Osteoblast (primary cell): ENCODE measurements at regions not wholly inside any gene's neighbourhood (a gene's known extent, or its start where the extent isn't known, plus 50 kb on each side); places are given as distances from the start of the nearest gene placed in this dataset.

Source experiments
- DNase-seq: peaks from one replicate; pipeline ENCODE4 v3.0.0; 2011; ENCODE audit warnings: low spot score, mixed read lengths; ENCODE audit not compliant: insufficient read length; ENCODE audit errors: missing footprints
- H2AFZ ChIP-seq: 2 replicates; pipeline ENCODE4 v1.6.0; 2011; ENCODE audit warnings: mild to moderate bottlenecking, low read length
- H3K27ac ChIP-seq: 2 replicates; pipeline ENCODE4 v1.5.1; 2011; ENCODE audit warnings: mild to moderate bottlenecking, low read depth, low read length, moderate library complexity
- H3K27me3 ChIP-seq: 2 replicates; pipeline ENCODE4 v1.6.0; 2012; ENCODE audit warnings: mild to moderate bottlenecking, control low read depth, inconsistent platforms, low read length, moderate library complexity; ENCODE audit not compliant: insufficient read depth
- H3K36me3 ChIP-seq: 2 replicates; pipeline ENCODE4 v1.5.1; 2011; ENCODE audit warnings: mild to moderate bottlenecking, low read length, control low read depth, moderate library complexity; ENCODE audit not compliant: insufficient read depth
- H3K4me1 ChIP-seq: 2 replicates; pipeline ENCODE4 v1.5.1; 2011; ENCODE audit warnings: mild to moderate bottlenecking, low read length, control low read depth, moderate library complexity; ENCODE audit not compliant: insufficient read depth
- H3K4me2 ChIP-seq: 2 replicates; pipeline ENCODE4 v1.6.0; 2011; ENCODE audit warnings: mild to moderate bottlenecking, low read length; ENCODE audit not compliant: insufficient read depth
- H3K4me3 ChIP-seq: fragments of 200-600 bp; sonication (generic); 3 replicates; pipeline ENCODE4 v1.5.1; 2012; ENCODE audit warnings: mild to moderate bottlenecking, low read length, inconsistent platforms; ENCODE audit not compliant: insufficient read depth
- H3K79me2 ChIP-seq: 2 replicates; pipeline ENCODE4 v1.6.0; 2012; ENCODE audit warnings: mild to moderate bottlenecking, low read length, control low read depth, inconsistent platforms; ENCODE audit not compliant: insufficient read depth
- H3K9me3 ChIP-seq: 2 replicates; pipeline ENCODE4 v1.5.1; 2011; ENCODE audit warnings: low read depth, low read length, control low read depth
- H4K20me1 ChIP-seq: 2 replicates; pipeline ENCODE4 v1.6.0; 2012; ENCODE audit warnings: mild to moderate bottlenecking, low read length, control low read depth; ENCODE audit not compliant: insufficient read depth
- TF ChIP-seq, protein P1 (sequence below): IDR thresholded peaks from 2 replicates; pipeline ENCODE4 v1.5.1; 2011; ENCODE audit warnings: mild to moderate bottlenecking, low read depth, low read length, moderate library complexity; ENCODE audit errors: extremely low read depth

DNA sequence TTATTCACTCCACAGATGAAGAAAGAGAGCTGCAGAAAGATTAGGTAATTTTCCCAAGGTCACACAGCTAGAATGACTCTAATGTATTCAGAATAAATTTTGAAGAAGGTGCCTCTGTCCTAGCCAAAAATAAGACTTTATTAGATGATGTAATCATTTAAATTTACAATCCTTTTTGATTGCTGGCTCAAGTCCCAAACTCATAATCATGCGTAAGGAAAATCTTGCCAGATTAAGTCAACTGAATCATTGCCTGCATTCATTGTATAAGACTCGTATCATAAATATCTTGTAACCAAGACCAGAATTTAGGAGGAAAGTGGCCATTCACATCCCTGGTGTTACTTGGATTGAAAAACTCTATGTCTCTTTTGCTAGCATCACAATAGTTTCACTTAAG is 53.1 kb upstream of the STK39 start:
- H3K4me2 ChIP-seq, result no peak overlapping the region
- TF ChIP-seq, protein P1, sequence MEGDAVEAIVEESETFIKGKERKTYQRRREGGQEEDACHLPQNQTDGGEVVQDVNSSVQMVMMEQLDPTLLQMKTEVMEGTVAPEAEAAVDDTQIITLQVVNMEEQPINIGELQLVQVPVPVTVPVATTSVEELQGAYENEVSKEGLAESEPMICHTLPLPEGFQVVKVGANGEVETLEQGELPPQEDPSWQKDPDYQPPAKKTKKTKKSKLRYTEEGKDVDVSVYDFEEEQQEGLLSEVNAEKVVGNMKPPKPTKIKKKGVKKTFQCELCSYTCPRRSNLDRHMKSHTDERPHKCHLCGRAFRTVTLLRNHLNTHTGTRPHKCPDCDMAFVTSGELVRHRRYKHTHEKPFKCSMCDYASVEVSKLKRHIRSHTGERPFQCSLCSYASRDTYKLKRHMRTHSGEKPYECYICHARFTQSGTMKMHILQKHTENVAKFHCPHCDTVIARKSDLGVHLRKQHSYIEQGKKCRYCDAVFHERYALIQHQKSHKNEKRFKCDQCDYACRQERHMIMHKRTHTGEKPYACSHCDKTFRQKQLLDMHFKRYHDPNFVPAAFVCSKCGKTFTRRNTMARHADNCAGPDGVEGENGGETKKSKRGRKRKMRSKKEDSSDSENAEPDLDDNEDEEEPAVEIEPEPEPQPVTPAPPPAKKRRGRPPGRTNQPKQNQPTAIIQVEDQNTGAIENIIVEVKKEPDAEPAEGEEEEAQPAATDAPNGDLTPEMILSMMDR, result no peak
- DNase-seq, result no peak
- no peak overlapping the region for H3K27ac ChIP-seq
- no peak overlapping the region for H3K4me3 ChIP-seq
- H4K20me1 ChIP-seq, result no peaks in the 10 kb centered on the region
- no peaks in the 10 kb centered on the region for H3K27me3 ChIP-seq
- H3K79me2 ChIP-seq, result no peaks in the 10 kb centered on the region
- H3K9me3 ChIP-seq, result no peaks in the 10 kb centered on the region
- no peak overlapping the region for H2AFZ ChIP-seq
- no peaks in the 10 kb centered on the region for H3K36me3 ChIP-seq
- H3K4me1 ChIP-seq, result no peaks in the 10 kb centered on the region

DNA sequence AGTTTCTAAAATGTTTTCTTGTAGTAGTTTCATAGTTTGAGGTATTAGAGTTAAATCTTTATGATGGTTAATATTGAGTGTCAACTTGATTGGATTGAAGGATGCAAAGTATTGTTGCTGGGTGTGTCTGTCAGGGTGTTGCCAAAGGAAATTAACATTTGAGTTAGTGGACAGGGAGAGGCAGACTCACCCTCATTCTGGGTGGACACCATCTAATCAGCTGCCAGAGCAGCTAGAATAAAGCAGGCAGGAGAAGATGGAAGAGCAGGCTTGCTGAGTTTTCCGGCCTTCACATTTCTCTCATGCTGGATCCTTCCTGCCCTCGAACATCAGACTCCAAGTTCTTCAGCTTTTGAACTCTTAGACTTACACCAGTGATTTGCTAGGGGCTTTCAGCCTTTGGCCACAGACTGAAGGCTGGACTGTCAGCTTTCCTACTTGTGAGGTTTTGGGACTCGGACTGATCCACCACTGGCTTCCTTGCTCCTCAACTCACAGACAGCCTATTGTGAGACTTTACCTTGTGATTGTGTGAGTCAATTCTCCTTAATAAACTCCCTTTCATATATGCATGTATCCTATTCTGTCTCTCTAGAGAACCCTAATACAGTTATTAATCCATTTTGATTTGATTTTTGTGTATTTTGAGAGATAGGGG is 56.8 kb upstream of the STK39 start:
- Histone ChIP-seq H3K9me3 (no peaks in the 10 kb centered on the region), H3K27me3 (no peaks in the 10 kb centered on the region), H4K20me1 (no peaks in the 10 kb centered on the region), H3K27ac (no peak overlapping the region), H3K4me2 (no peak overlapping the region), H3K79me2 (no peaks in the 10 kb centered on the region), H3K4me1 (no peaks in the 10 kb centered on the region), H2AFZ (no peak overlapping the region), H3K4me3 (no peak overlapping the region), H3K36me3 (no peaks in the 10 kb centered on the region)
- TF ChIP-seq, protein P1, result no peak
- no peak for DNase-seq

DNA sequence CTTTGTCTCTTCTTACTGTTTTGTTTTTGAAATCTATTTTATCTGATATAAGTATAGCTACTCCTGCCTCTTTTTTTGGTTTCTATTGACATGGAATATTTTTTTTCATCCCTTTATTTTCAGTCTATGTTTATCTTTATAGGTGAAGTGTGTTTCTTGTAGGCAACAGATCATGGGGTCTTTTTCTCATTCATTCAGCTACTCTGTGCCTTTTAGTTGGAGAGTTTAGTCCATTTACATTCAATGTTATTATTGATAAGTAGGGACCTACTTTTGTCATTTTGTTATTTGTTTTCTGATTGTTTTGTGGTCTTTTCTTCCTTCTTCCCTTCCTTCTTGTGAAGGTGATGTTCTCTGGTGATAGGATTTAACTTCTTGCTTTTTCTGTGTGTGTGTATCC is 60.0 kb upstream of the STK39 start:
- Histone ChIP-seq H2AFZ (no peak overlapping the region), H3K36me3 (no peaks in the 10 kb centered on the region), H3K9me3 (no peaks in the 10 kb centered on the region), H3K27me3 (no peaks in the 10 kb centered on the region), H3K4me1 (no peaks in the 10 kb centered on the region), H3K27ac (no peak overlapping the region), H3K4me3 (no peak overlapping the region), H3K79me2 (no peaks in the 10 kb centered on the region), H4K20me1 (no peaks in the 10 kb centered on the region), H3K4me2 (no peak overlapping the region)
- TF ChIP-seq, protein P1, result no peak
- DNase-seq, result no peak

DNA sequence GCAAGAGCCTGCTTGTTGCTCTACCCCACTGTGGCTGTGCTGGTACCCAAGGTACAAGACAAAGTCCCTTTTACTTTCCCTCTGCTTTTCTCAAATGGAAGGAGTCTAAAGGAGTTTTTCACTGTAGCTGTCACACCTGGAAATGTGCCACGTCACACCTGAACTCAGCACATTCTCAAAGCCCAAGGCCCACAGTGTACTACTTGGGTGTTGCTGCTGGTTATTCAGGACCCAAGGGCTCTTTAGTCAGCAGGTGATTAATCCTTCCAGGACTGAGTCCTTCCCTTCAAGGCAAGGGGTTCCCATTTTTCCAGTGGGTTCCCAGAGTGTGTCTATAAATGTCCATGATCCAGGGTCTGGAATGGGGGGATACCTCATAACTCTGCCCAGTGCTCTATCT is 63.2 kb upstream of the STK39 start:
- H3K9me3 ChIP-seq, result no peaks in the 10 kb centered on the region
- H3K36me3 ChIP-seq, result no peaks in the 10 kb centered on the region
- no peak for DNase-seq
- no peak overlapping the region for H2AFZ ChIP-seq
- peaks cover 4% of the 10 kb centered on the region for H3K4me1 ChIP-seq
- H3K27me3 ChIP-seq, result no peaks in the 10 kb centered on the region
- H3K4me2 ChIP-seq, result no peak overlapping the region
- no peak overlapping the region for H3K27ac ChIP-seq
- H3K4me3 ChIP-seq, result no peak overlapping the region
- no peaks in the 10 kb centered on the region for H3K79me2 ChIP-seq
- H4K20me1 ChIP-seq, result no peaks in the 10 kb centered on the region
- TF ChIP-seq, protein P1, result no peak
